ENCODE measurements at regions not wholly inside any gene's neighbourhood (a gene's known extent, or its start where the extent isn't known, plus 50 kb on each side); places are given as distances from the start of the nearest gene placed in this dataset.

DNA sequence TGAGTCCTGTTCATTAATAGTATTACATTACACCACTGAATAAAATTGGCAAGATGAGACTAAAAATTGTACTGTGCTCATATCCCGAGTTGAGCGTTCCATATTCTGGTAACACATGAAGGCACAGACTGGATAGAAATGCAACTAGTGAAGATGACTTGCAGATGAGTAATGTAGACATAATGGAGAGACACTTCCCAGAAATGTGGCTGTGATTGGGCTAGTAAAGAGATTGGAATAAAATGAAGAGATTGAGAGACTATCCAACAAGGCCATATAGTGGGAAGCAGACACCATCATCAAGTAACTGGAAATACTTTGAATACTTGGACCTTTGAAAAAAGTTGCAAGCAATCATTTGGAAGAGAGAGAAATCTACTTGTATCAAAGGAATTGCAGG is 77.3 kb downstream of the DCAF8L1 start:
- H3K27ac ChIP-seq (ENCODE audit: low read depth in 2 of 2, low read length in 1 of 2) = no peak overlapping the region
- no peak for DNase-seq
- WGBS (ENCODE audit: low lambda C conversion rate) = 13% methylated on average over 2 of the region's 2 CpGs
- H2AFZ ChIP-seq (ENCODE audit: low read depth) = peak overlapping the region; percentile 37; the same call in 1 of the 2 replicates
- H3K4me2 ChIP-seq = no peak overlapping the region
- no peak overlapping the region for H3K4me3 ChIP-seq (ENCODE audit: low read depth in 2 of 2, low read length in 1 of 2)
- H3F3A ChIP-seq (replicated peaks; ENCODE audit: insufficient read depth) = no peaks in the 10 kb centered on the region
- ChIA-PET POLR2A (no interaction called here), CTCF (no interaction called here)
- no peaks in the 10 kb centered on the region for H3K27me3 ChIP-seq (ENCODE audit: insufficient read depth)
- H3K9me2 ChIP-seq = no peaks in the 10 kb centered on the region
- H3K36me3 ChIP-seq (replicated peaks in 1 of 2; ENCODE audit: control insufficient read depth in 1 of 2, insufficient read depth in 2 of 2, low read length in 1 of 2) = no peaks in the 10 kb centered on the region
- no peak overlapping the region for H3K9ac ChIP-seq
- H3K9me3 ChIP-seq = no peaks in the 10 kb centered on the region
- H3K4me1 ChIP-seq (ENCODE audit: control insufficient read depth in 1 of 2, insufficient read depth in 2 of 2, low read depth in 1 of 2, low read length in 1 of 2) = no peaks in the 10 kb centered on the region
- H3K79me2 ChIP-seq (ENCODE audit: insufficient read depth) = no peaks in the 10 kb centered on the region
- H4K20me1 ChIP-seq (ENCODE audit: insufficient read depth) = no peaks in the 10 kb centered on the region
- TF ChIP-seq FOSL2 (IDR thresholded peaks at IDR 0.05; ENCODE audit: borderline replicate concordance, low read depth) (no peak), TEAD4 (IDR thresholded peaks at IDR 0.05; ENCODE audit: borderline replicate concordance, insufficient read depth) (no peak), GATA2 (CRISPR knock-in tag; IDR thresholded peaks at IDR 0.05) (no peak), RFX5 (IDR thresholded peaks at IDR 0.05; ENCODE audit: low read length) (no peak), NFIC (IDR thresholded peaks at IDR 0.05; ENCODE audit: borderline replicate concordance) (no peak), POLR2AphosphoS5 (IDR thresholded peaks at IDR 0.05; ENCODE audit: low read depth, low read length) (no peak), MEF2A (IDR thresholded peaks at IDR 0.05; ENCODE audit: borderline replicate concordance, low read depth) (no peak), FOXM1 (IDR thresholded peaks at IDR 0.05; ENCODE audit: low read depth) (no peak), RAD21 (IDR thresholded peaks at IDR 0.05; ENCODE audit: low read length) (no peak), YY1 (IDR thresholded peaks at IDR 0.05; ENCODE audit: low read depth) (no peak), RXRA (IDR thresholded peaks at IDR 0.05; ENCODE audit: borderline replicate concordance, low read depth) (no peak), EP300 (IDR thresholded peaks at IDR 0.05; ENCODE audit: borderline replicate concordance in 1 of 2, low read depth in 1 of 2, low read length in 1 of 2) (no peak), ELF1 (IDR thresholded peaks at IDR 0.05) (no peak), JUND (IDR thresholded peaks at IDR 0.05) (no peak)
- TF ChIP-seq, protein P1, sequence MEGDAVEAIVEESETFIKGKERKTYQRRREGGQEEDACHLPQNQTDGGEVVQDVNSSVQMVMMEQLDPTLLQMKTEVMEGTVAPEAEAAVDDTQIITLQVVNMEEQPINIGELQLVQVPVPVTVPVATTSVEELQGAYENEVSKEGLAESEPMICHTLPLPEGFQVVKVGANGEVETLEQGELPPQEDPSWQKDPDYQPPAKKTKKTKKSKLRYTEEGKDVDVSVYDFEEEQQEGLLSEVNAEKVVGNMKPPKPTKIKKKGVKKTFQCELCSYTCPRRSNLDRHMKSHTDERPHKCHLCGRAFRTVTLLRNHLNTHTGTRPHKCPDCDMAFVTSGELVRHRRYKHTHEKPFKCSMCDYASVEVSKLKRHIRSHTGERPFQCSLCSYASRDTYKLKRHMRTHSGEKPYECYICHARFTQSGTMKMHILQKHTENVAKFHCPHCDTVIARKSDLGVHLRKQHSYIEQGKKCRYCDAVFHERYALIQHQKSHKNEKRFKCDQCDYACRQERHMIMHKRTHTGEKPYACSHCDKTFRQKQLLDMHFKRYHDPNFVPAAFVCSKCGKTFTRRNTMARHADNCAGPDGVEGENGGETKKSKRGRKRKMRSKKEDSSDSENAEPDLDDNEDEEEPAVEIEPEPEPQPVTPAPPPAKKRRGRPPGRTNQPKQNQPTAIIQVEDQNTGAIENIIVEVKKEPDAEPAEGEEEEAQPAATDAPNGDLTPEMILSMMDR (IDR thresholded peaks at IDR 0.05) = no peak
- TF ChIP-seq, protein P2, sequence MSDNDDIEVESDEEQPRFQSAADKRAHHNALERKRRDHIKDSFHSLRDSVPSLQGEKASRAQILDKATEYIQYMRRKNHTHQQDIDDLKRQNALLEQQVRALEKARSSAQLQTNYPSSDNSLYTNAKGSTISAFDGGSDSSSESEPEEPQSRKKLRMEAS (IDR thresholded peaks at IDR 0.05; ENCODE audit: low read depth) = no peak
- TF ChIP-seq, protein P3, sequence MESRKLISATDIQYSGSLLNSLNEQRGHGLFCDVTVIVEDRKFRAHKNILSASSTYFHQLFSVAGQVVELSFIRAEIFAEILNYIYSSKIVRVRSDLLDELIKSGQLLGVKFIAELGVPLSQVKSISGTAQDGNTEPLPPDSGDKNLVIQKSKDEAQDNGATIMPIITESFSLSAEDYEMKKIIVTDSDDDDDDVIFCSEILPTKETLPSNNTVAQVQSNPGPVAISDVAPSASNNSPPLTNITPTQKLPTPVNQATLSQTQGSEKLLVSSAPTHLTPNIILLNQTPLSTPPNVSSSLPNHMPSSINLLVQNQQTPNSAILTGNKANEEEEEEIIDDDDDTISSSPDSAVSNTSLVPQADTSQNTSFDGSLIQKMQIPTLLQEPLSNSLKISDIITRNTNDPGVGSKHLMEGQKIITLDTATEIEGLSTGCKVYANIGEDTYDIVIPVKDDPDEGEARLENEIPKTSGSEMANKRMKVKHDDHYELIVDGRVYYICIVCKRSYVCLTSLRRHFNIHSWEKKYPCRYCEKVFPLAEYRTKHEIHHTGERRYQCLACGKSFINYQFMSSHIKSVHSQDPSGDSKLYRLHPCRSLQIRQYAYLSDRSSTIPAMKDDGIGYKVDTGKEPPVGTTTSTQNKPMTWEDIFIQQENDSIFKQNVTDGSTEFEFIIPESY (IDR thresholded peaks at IDR 0.05; ENCODE audit: borderline replicate concordance, low read depth) = no peak

GRCh38 chrX:27893871-27894270 is 86.1 kb downstream of the MAGEB10 start:
- ChIA-PET POLR2A (no interaction called here), CTCF (no interaction called here)
- Histone ChIP-seq H3K79me2 (ENCODE audit: insufficient read depth) (no peaks in the 10 kb centered on the region), H3K4me1 (ENCODE audit: control insufficient read depth in 1 of 2, insufficient read depth in 2 of 2, low read depth in 1 of 2, low read length in 1 of 2) (no peaks in the 10 kb centered on the region; a peak in 1 of 4 replicates), H4K20me1 (ENCODE audit: insufficient read depth) (no peaks in the 10 kb centered on the region), H3K9me3 (no peaks in the 10 kb centered on the region), H2AFZ (ENCODE audit: low read depth) (no peak overlapping the region), H3K27me3 (ENCODE audit: insufficient read depth) (no peaks in the 10 kb centered on the region), H3K4me2 (no peak overlapping the region), H3K9me2 (no peaks in the 10 kb centered on the region), H3F3A (replicated peaks; ENCODE audit: insufficient read depth) (peaks cover 20% of the 10 kb centered on the region), H3K27ac (ENCODE audit: low read depth in 2 of 2, low read length in 1 of 2) (no peak overlapping the region), H3K9ac (no peak overlapping the region), H3K36me3 (replicated peaks in 1 of 2; ENCODE audit: control insufficient read depth in 1 of 2, insufficient read depth in 2 of 2, low read length in 1 of 2) (peaks cover 0 to 3% of the 10 kb centered on the region in 2 experiments), H3K4me3 (ENCODE audit: low read depth in 2 of 2, low read length in 1 of 2) (no peak overlapping the region)
- 46% methylated on average over 2 of the region's 2 CpGs for WGBS (ENCODE audit: low lambda C conversion rate)
- no peak for DNase-seq
- TF ChIP-seq FOXM1 (IDR thresholded peaks at IDR 0.05; ENCODE audit: low read depth) (no peak), POLR2AphosphoS5 (IDR thresholded peaks at IDR 0.05; ENCODE audit: low read depth, low read length) (no peak), ELF1 (IDR thresholded peaks at IDR 0.05) (no peak), SMC3 (IDR thresholded peaks at IDR 0.05; ENCODE audit: low read depth, low read length) (no peak), RAD21 (IDR thresholded peaks at IDR 0.05; ENCODE audit: low read length) (no peak), RXRA (IDR thresholded peaks at IDR 0.05; ENCODE audit: borderline replicate concordance, low read depth) (no peak), FOXJ3 (CRISPR knock-in tag; IDR thresholded peaks at IDR 0.05) (no peak), SIN3A (IDR thresholded peaks at IDR 0.05; ENCODE audit: borderline replicate concordance, low read depth, low read length) (no peak)
- TF ChIP-seq, protein P2 (IDR thresholded peaks at IDR 0.05; ENCODE audit: low read depth) = no peak
- TF ChIP-seq, protein P3 (IDR thresholded peaks at IDR 0.05; ENCODE audit: borderline replicate concordance, low read depth) = no peak
- TF ChIP-seq, protein P4, sequence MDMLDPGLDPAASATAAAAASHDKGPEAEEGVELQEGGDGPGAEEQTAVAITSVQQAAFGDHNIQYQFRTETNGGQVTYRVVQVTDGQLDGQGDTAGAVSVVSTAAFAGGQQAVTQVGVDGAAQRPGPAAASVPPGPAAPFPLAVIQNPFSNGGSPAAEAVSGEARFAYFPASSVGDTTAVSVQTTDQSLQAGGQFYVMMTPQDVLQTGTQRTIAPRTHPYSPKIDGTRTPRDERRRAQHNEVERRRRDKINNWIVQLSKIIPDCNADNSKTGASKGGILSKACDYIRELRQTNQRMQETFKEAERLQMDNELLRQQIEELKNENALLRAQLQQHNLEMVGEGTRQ (IDR thresholded peaks at IDR 0.05; ENCODE audit: borderline replicate concordance, low read depth, low read length) = no peak
